Activated CD4-positive, alpha-beta T cell treated with anti-CD3 and anti-CD28 coated beads, Interleukin-2, amount 50 U/mL, for 16 hours (primary cell): ENCODE measurements at regions not wholly inside any gene's neighbourhood (a gene's known extent, or its start where the extent isn't known, plus 50 kb on each side); places are given as distances from the start of the nearest gene placed in this dataset.

Experiments
- DNase-seq: peaks from one replicate; pipeline ENCODE4 v3.0.0-alpha.2; 2020

- DNase-seq: no peak
Measured at GRCh38 chr2:145325485-145325884, 805.6 kb upstream of the ZEB2 start.

- DNase-seq: peak; percentile 3
Measured at GRCh38 chr2:145324748-145325147, 804.8 kb upstream of the ZEB2 start.

- DNase-seq: peak; percentile 61
Measured at GRCh38 chr2:145323512-145323911, 803.6 kb upstream of the ZEB2 start.

GRCh38 chr2:145321344-145321743 lies 801.4 kb upstream of the ZEB2 start:
- no peak for DNase-seq

GRCh38 chr2:145316496-145316895 lies 796.6 kb upstream of the ZEB2 start:
- no peak for DNase-seq

GRCh38 chr2:145315053-145315452 lies 795.1 kb upstream of the ZEB2 start:
- DNase-seq: no peak

- DNase-seq: no peak
Measured at GRCh38 chr2:145314119-145314633, 794.3 kb upstream of the ZEB2 start.

- DNase-seq: no peak
Measured at GRCh38 chr2:145305889-145306288, 786.0 kb upstream of the ZEB2 start.

GRCh38 chr2:145304501-145304900 lies 784.6 kb upstream of the ZEB2 start:
- DNase-seq: no peak

GRCh38 chr2:145303536-145303935 lies 783.6 kb upstream of the ZEB2 start:
- no peak for DNase-seq

- no peak for DNase-seq
Measured at GRCh38 chr2:145302886-145303285, 783.0 kb upstream of the ZEB2 start.

GRCh38 chr2:145302451-145302850 lies 782.5 kb upstream of the ZEB2 start:
- DNase-seq: no peak

- DNase-seq: no peak
Measured at GRCh38 chr2:145299368-145299767, 779.4 kb upstream of the ZEB2 start.

- no peak for DNase-seq
Measured at GRCh38 chr2:145292166-145292565, 772.2 kb upstream of the ZEB2 start.

GRCh38 chr2:145290986-145291385 lies 771.1 kb upstream of the ZEB2 start:
- no peak for DNase-seq

GRCh38 chr2:145289946-145290345 lies 770.0 kb upstream of the ZEB2 start:
- DNase-seq: no peak

GRCh38 chr2:145288650-145289496 lies 769.0 kb upstream of the ZEB2 start:
- DNase-seq: no peak

GRCh38 chr2:145287736-145288135 lies 767.8 kb upstream of the ZEB2 start:
- no peak for DNase-seq

- no peak for DNase-seq
Measured at GRCh38 chr2:145286716-145287275, 766.9 kb upstream of the ZEB2 start.

GRCh38 chr2:145284551-145284950 lies 764.6 kb upstream of the ZEB2 start:
- DNase-seq: no peak

- DNase-seq: no peak
Measured at GRCh38 chr2:145283131-145283530, 763.2 kb upstream of the ZEB2 start.

- DNase-seq: no peak
Measured at GRCh38 chr2:145277922-145278321, 758.0 kb upstream of the ZEB2 start.

GRCh38 chr2:145273840-145274239 lies 753.9 kb upstream of the ZEB2 start:
- peak; percentile 3 for DNase-seq

- DNase-seq: no peak
Measured at GRCh38 chr2:145268931-145269330, 749.0 kb upstream of the ZEB2 start.
